ENCODE measurements at regions not wholly inside any gene's neighbourhood (a gene's known extent, or its start where the extent isn't known, plus 50 kb on each side); places are given as distances from the start of the nearest gene placed in this dataset.

GRCh38 chr4:63458010-63458409, 951.2 kb downstream of the TECRL start:
- Histone ChIP-seq H3K36me3 (no peaks in the 10 kb centered on the region), H3K4me3 (no peak overlapping the region), H3K27ac (no peak overlapping the region), H3K9me3 (no peaks in the 10 kb centered on the region), H3K4me1 (no peaks in the 10 kb centered on the region), H3K27me3 (no peaks in the 10 kb centered on the region)
- TF ChIP-seq CTCF (IDR thresholded peaks at IDR 0.05), result no peak
- TF ChIP-seq EP300 (IDR thresholded peaks at IDR 0.05), result no peak
- no peak for TF ChIP-seq POLR2AphosphoS5 (IDR thresholded peaks at IDR 0.05)
- no peak for TF ChIP-seq POLR2A (IDR thresholded peaks at IDR 0.05)
- ATAC-seq (ENCODE audit: low FRiP score in 2 of 2), result no peak
- WGBS, 2 donors, result 68 to 80% methylated on average over 1 of the region's 1 CpG
- no peak for DNase-seq

- no peak for TF ChIP-seq POLR2A (IDR thresholded peaks at IDR 0.05)
- Histone ChIP-seq H3K4me1 (no peaks in the 10 kb centered on the region), H3K27me3 (no peaks in the 10 kb centered on the region), H3K9me3 (no peaks in the 10 kb centered on the region), H3K36me3 (no peaks in the 10 kb centered on the region), H3K4me3 (no peak overlapping the region), H3K27ac (no peak overlapping the region)
- DNase-seq (no peak), ATAC-seq (ENCODE audit: low FRiP score in 2 of 2) (no peak)
These were observed 969.0 kb downstream of the TECRL start for GRCh38 chr4:63440236-63440635.

GRCh38 chr4:63430105-63430504, 979.1 kb downstream of the TECRL start:
- no peaks in the 10 kb centered on the region for H3K4me1 ChIP-seq
- no peaks in the 10 kb centered on the region for H3K36me3 ChIP-seq
- no peaks in the 10 kb centered on the region for H3K27me3 ChIP-seq
- DNase-seq, result no peak
- H3K9me3 ChIP-seq, result no peaks in the 10 kb centered on the region
- ATAC-seq (ENCODE audit: low FRiP score in 2 of 2), result no peak
- H3K27ac ChIP-seq, result no peak overlapping the region
- no peak for TF ChIP-seq POLR2AphosphoS5 (IDR thresholded peaks at IDR 0.05)
- TF ChIP-seq EP300 (IDR thresholded peaks at IDR 0.05), result no peak
- no peak for TF ChIP-seq POLR2A (IDR thresholded peaks at IDR 0.05)
- TF ChIP-seq CTCF (IDR thresholded peaks at IDR 0.05), result no peak
- 76 to 86% methylated on average over 1 of the region's 1 CpG for WGBS, 2 donors
- H3K4me3 ChIP-seq, result no peak overlapping the region

- 62 to 75% methylated on average over 2 to 4 of the region's 4 CpGs for WGBS, 2 donors
- Histone ChIP-seq H3K4me3 (no peak overlapping the region), H3K27me3 (no peaks in the 10 kb centered on the region), H3K36me3 (no peaks in the 10 kb centered on the region), H3K4me1 (no peaks in the 10 kb centered on the region), H3K9me3 (peaks cover 0 to 12% (median 1%) of the 10 kb centered on the region in 4 donors), H3K27ac (no peak overlapping the region)
- TF ChIP-seq CTCF (IDR thresholded peaks at IDR 0.05) (no peak), POLR2AphosphoS5 (IDR thresholded peaks at IDR 0.05) (no peak), POLR2A (IDR thresholded peaks at IDR 0.05) (no peak), EP300 (IDR thresholded peaks at IDR 0.05) (no peak)
- ATAC-seq (ENCODE audit: low FRiP score in 2 of 2) (no peak), DNase-seq (peak in 1 of 2 donors; percentile 21)
These were observed 1013.0 kb downstream of the TECRL start for GRCh38 chr4:63396269-63396668.

GRCh38 chr4:63393544-63393943, 1015.7 kb downstream of the TECRL start:
- Histone ChIP-seq H3K27me3 (no peaks in the 10 kb centered on the region), H3K36me3 (no peaks in the 10 kb centered on the region), H3K4me1 (no peaks in the 10 kb centered on the region), H3K4me3 (no peak overlapping the region), H3K27ac (no peak overlapping the region), H3K9me3 (peaks cover 0 to 12% (median 1%) of the 10 kb centered on the region in 4 donors)
- ATAC-seq (ENCODE audit: low FRiP score in 2 of 2), result no peak
- DNase-seq, result no peak
- no peak for TF ChIP-seq CTCF (IDR thresholded peaks at IDR 0.05)
- TF ChIP-seq EP300 (IDR thresholded peaks at IDR 0.05), result no peak
- TF ChIP-seq POLR2A (IDR thresholded peaks at IDR 0.05), result no peak
- no peak for TF ChIP-seq POLR2AphosphoS5 (IDR thresholded peaks at IDR 0.05)
